Coronary artery (tissue), 2 donors: ENCODE measurements at regions not wholly inside any gene's neighbourhood (a gene's known extent, or its start where the extent isn't known, plus 50 kb on each side); places are given as distances from the start of the nearest gene placed in this dataset.

Experiments
- DNase-seq: peaks from one replicate; pipeline ENCODE4 v3.0.0-alpha.2; 2017; ENCODE audit warnings: low spot score
- H3K27ac ChIP-seq, 2 donors: fragments of 200-600 bp; sonication (generic); one replicate each; pipeline ENCODE4 v1.5.1; 2016 to 2019
- H3K4me3 ChIP-seq: fragments of 200-600 bp; sonication (generic); 2 replicates; pipeline ENCODE4 v1.5.1; 2016; ENCODE audit warnings: mild to moderate bottlenecking, moderate library complexity
- TF ChIP-seq, protein P1 (sequence below): fragments of 200-600 bp; sonication (generic); IDR thresholded peaks from one replicate; pipeline ENCODE4 v1.5.1; 2019; ENCODE audit warnings: antibody characterized with exemption

DNA sequence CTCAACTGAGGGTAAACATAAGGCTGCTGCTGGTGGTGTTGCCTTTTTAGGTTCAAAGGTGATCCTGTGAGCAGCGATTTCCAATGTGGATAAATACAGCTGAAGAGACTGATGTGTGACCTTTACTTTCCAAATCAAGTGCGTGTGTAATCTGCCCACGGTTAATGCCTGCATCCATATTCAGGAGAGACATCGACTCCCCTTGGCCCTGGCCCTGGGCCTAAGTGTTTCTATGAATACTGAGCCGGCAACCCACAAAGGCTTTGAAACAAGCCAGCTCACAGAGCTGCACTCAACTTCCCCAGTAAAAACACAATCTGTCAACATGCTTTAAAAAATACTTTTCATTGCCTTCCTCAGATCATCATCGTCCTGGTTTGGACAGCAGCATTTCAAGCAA is 1026.6 kb downstream of the TMEM182 start:
- TF ChIP-seq, protein P1, sequence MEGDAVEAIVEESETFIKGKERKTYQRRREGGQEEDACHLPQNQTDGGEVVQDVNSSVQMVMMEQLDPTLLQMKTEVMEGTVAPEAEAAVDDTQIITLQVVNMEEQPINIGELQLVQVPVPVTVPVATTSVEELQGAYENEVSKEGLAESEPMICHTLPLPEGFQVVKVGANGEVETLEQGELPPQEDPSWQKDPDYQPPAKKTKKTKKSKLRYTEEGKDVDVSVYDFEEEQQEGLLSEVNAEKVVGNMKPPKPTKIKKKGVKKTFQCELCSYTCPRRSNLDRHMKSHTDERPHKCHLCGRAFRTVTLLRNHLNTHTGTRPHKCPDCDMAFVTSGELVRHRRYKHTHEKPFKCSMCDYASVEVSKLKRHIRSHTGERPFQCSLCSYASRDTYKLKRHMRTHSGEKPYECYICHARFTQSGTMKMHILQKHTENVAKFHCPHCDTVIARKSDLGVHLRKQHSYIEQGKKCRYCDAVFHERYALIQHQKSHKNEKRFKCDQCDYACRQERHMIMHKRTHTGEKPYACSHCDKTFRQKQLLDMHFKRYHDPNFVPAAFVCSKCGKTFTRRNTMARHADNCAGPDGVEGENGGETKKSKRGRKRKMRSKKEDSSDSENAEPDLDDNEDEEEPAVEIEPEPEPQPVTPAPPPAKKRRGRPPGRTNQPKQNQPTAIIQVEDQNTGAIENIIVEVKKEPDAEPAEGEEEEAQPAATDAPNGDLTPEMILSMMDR: no peak
- DNase-seq: no peak
- no peak overlapping the region for H3K4me3 ChIP-seq
- no peak overlapping the region for H3K27ac ChIP-seq

DNA sequence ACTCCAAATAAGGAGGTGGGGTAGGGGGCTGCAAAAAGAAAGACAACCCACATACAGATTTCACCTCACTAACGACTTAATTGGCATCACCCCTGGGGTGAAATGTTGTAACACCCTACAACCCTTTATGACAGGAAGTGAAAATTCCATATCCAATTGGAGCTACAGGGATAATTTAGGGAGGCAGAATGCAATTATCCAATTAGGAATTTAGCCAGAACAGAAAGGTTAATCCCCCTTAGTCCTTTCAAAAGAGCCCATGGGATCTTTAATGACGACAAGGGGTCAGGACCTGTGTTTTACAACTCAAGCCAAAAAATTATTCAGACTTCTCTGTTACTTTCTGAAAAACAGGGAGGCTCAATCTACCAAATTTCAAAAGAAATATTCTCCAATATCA is 1027.1 kb downstream of the TMEM182 start:
- no peak overlapping the region for H3K27ac ChIP-seq
- H3K4me3 ChIP-seq: no peak overlapping the region
- no peak for DNase-seq
- TF ChIP-seq, protein P1: no peak

DNA sequence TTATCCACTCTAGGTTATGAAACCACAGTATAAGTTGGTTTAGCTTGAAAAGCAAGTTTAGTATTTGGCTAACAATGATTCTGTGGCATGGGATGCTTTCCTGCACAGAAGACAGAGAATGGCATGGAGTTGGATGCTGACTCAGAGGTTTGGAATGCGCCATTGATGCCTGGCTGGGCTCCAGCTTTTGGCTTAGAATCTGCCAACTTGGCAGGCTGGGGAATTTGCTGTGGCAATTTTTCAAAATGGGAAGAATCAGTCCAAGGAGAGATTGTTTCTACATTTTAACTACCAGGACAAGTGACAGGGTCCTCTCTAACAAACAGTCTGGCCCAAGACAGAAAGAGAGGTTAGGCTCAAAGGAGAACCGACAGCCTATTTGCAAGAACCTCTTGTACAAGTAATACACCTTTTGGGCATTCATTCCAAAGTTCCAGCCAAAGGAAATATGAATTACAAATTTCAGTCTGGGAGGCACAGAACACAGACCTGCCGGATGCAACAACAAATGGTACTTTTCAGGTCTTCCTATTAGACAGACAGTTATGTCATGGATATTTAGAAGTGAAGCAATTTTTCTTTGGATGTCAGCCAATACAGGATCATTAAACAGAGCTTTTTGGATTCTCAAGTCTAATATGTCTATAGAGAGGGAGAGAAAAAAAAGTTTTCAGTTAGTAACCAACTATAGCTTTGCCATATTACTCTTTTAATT is 1027.7 kb downstream of the TMEM182 start:
- TF ChIP-seq, protein P1: no peak
- Histone ChIP-seq H3K27ac (no peak overlapping the region), H3K4me3 (no peak overlapping the region)
- no peak for DNase-seq

DNA sequence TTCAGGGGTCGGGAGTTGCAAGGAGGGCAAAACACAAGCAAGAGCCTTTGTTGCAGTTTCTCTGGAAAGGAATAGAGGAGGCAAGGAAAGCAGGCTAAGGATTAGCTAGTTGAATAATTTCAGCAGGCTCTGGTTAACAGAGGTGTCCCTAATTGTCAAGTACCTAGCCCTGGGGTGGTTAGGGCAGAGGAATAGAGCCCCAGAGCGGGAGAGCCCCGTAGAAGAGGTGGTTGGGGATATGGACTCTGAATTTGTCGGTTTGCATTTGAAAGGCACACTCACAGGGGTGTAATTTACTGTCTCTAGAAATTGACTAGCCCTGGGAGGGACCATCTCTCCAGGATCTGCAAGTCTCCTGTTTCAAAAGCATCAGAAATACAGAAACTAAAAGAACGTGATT is 1030.2 kb downstream of the TMEM182 start:
- DNase-seq: no peak
- TF ChIP-seq, protein P1: no peak
- no peak overlapping the region for H3K27ac ChIP-seq
- H3K4me3 ChIP-seq: no peak overlapping the region

DNA sequence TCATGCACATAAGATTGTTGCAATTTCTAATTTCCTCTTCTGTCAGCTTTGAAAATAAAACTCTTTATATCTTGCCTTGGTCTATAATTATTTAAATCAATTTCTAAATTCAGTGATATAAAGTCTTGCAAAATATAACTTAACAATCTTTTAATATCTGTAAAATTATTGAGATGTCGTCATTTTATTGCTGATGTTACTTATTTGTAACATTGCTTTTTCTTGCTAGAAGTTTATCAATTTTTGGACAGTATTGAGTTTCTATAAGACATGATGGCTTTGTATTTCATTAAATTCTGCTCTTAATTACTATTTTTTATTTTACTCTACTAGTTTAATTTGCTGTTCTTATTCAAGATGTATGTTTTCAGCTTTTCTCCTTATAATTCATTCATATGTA is 1036.5 kb downstream of the TMEM182 start:
- Histone ChIP-seq H3K4me3 (no peak overlapping the region), H3K27ac (no peak overlapping the region)
- DNase-seq: no peak
- TF ChIP-seq, protein P1: no peak

DNA sequence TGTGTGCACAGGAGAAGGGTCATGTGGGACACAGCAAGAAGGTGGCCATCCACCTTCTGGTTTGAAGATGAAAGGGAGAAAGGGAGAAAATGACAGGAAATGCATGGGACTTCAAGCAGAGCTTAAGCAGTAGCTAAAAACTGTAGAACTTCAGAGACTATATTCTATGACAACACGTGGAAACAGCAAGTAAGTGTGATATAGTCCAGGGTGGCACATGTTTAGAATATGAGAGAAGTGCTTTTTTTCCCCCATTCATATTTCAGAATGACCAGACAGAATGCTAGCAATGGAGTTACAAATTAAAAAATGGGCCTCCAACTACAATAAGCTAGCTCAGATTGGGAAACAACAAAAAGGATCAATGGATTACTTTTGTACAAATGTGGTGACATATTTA is 1042.2 kb downstream of the TMEM182 start:
- Histone ChIP-seq H3K27ac (no peak overlapping the region), H3K4me3 (no peak overlapping the region)
- no peak for DNase-seq
- TF ChIP-seq, protein P1: no peak

DNA sequence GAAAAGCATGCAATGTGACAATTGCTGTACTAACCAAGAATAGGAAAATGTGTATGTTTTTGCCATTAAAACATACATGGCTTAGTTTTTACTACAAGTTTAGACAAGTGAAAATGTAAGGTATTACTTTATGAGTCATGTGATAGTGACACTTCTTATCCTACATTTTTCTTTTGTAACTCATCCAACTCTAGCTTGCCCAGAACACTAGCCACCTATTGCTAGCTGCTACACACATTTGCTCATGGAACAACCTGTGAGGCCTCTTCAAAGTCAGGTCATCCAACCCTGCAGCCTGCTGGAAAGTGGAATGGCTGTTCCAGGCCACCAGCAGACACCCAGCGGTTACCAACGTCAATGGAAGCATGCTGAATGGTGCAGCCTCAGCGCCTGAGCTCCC is 1043.9 kb downstream of the TMEM182 start:
- Histone ChIP-seq H3K27ac (no peak overlapping the region), H3K4me3 (no peak overlapping the region)
- TF ChIP-seq, protein P1: no peak
- DNase-seq: no peak
